ENCODE measurements at regions not wholly inside any gene's neighbourhood (a gene's known extent, or its start where the extent isn't known, plus 50 kb on each side); places are given as distances from the start of the nearest gene placed in this dataset.

GRCh38 chr13:78478183-78478582, 125.2 kb downstream of the POU4F1 start:
- TF ChIP-seq CTCF (IDR thresholded peaks at IDR 0.05) (no peak), POLR2AphosphoS5 (IDR thresholded peaks at IDR 0.05) (no peak), POLR2A (IDR thresholded peaks at IDR 0.05) (no peak)
